ENCODE measurements at regions not wholly inside any gene's neighbourhood (a gene's known extent, or its start where the extent isn't known, plus 50 kb on each side); places are given as distances from the start of the nearest gene placed in this dataset.

DNA sequence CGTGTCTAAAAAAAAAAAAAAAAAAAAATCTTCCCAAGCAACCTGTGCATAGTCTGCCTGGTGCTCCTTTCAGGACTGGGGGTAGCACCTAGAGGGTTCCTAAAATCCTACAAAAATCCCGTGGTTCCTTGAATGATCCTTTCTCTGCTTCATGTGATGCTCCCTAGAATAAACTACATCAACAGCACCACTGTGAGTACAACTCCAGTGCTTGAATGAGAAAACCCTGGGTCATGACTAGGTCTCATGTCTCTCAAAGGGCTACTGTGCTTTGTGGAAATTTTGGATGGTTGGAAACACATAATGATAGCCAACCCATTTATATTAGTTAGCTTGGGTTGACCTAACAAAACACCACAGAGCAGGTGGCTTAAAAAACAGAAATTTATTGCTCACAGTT lies 243.5 kb downstream of the OPA1 start:
- ChIA-PET POLR2A (no interaction called here), CTCF (interaction anchor here (0.6 kb wide), 1 partner anchor 194 kb away, joined by 3 read pairs; no protein-coding TSS in a partner anchor)
- Histone ChIP-seq H3K27ac (ENCODE audit: extremely low read depth, low read depth, low read length) (no peak overlapping the region), H3K36me3 (ENCODE audit: control insufficient read depth in 2 of 2, insufficient read depth in 1 of 2, low read length in 2 of 2) (no peaks in the 10 kb centered on the region), H3K4me3 (ENCODE audit: low read depth, low read length) (no peak overlapping the region), H3K9me3 (ENCODE audit: control insufficient read depth, insufficient read depth, low read depth, low read length) (no peaks in the 10 kb centered on the region), H3K4me1 (ENCODE audit: control insufficient read depth, insufficient read depth, low read length) (no peaks in the 10 kb centered on the region)
- TF ChIP-seq ZNF585B (tag by site-specific recombination; IDR thresholded peaks at IDR 0.05), result no peak
- no peak for TF ChIP-seq ZNF548 (tag by site-specific recombination; IDR thresholded peaks at IDR 0.05)
- TF ChIP-seq ZNF366 (tag by site-specific recombination; conservative IDR thresholded peaks at IDR 0.05), result no peak
- no peak for TF ChIP-seq ZNF350 (tag by site-specific recombination; IDR thresholded peaks at IDR 0.05)
- no peak for TF ChIP-seq ZNF394 (tag by site-specific recombination; IDR thresholded peaks at IDR 0.05; ENCODE audit: borderline replicate concordance)
- no peak for TF ChIP-seq KLF9 (tag by site-specific recombination; IDR thresholded peaks at IDR 0.05; ENCODE audit: low read depth)
- no peak for TF ChIP-seq GLIS1 (tag by site-specific recombination; IDR thresholded peaks at IDR 0.05)
- no peak for TF ChIP-seq ZNF311 (tag by site-specific recombination; IDR thresholded peaks at IDR 0.05; ENCODE audit: borderline replicate concordance)

DNA sequence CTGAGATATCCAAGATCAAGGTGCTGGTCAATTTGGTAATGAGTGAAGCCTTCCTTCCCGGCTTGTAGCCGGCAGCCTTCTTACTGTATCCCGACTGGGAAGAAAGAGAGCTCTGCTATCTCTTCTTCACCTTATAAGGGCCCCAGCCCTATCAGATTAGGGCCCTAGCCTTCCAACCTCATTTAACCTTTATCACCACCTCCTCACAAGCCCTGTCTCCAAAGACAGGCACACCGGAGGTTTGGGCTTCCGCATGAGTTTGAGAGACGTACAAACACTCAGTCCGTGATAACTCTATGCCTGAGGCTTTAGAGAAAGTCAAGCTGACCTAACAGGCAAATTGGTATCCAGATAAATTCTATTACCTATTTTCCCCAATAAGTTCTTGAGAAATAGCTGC lies 243.9 kb downstream of the OPA1 start:
- ChIA-PET CTCF (interaction anchor here (0.6 kb wide), 1 partner anchor 193 kb away, joined by 3 read pairs; no protein-coding TSS in a partner anchor), POLR2A (no interaction called here)
- no peak for TF ChIP-seq ZNF621 (tag by site-specific recombination; IDR thresholded peaks at IDR 0.05)
- Histone ChIP-seq H3K4me3 (ENCODE audit: low read depth, low read length) (no peak overlapping the region), H3K4me1 (ENCODE audit: control insufficient read depth, insufficient read depth, low read length) (no peaks in the 10 kb centered on the region), H3K36me3 (ENCODE audit: control insufficient read depth in 2 of 2, insufficient read depth in 1 of 2, low read length in 2 of 2) (no peaks in the 10 kb centered on the region), H3K27ac (ENCODE audit: extremely low read depth, low read depth, low read length) (no peak overlapping the region), H3K9me3 (ENCODE audit: control insufficient read depth, insufficient read depth, low read depth, low read length) (no peaks in the 10 kb centered on the region)

DNA sequence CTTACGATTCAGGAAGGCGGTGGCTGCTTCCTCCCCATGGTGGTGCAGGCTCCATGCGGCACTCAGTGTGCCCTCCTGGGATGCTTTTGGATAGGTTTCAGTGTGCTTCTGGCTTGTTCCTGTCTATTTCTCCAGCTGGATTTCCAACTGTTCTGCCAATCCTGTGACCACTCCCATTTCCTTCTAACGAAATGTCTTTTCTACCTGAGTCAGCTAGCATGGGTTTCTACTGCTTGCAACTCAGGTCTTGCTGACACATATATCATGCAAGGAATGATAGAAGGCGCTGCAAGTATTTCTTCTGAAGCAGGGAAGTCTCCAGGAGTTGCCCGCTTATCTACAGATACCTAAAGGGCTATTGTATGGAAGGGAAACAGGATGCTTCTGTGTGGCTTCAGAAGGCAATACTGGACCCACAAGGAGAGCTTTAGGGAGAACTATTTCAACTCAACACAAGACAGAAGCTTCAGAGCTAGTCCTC lies 244.4 kb downstream of the OPA1 start:
- ChIA-PET CTCF (no interaction called here), POLR2A (no interaction called here)

More for the DNA sequence above, 244.4 kb downstream of the OPA1 start:
- no peaks in the 10 kb centered on the region for H3K4me1 ChIP-seq (ENCODE audit: control insufficient read depth, insufficient read depth, low read length)
- H3K9me3 ChIP-seq (ENCODE audit: control insufficient read depth, insufficient read depth, low read depth, low read length), result no peaks in the 10 kb centered on the region
- TF ChIP-seq ZNF112 (tag by site-specific recombination; IDR thresholded peaks at IDR 0.05) (no peak), ZNF529 (tag by site-specific recombination; IDR thresholded peaks at IDR 0.05; ENCODE audit: insufficient replicate concordance) (no peak), ZBTB48 (tag by site-specific recombination; IDR thresholded peaks at IDR 0.05) (no peak), IKZF3 (tag by site-specific recombination; IDR thresholded peaks at IDR 0.05) (no peak), ZNF311 (tag by site-specific recombination; IDR thresholded peaks at IDR 0.05; ENCODE audit: borderline replicate concordance) (no peak), ZNF37A (tag by site-specific recombination; IDR thresholded peaks at IDR 0.05) (no peak), ZNF2 (tag by site-specific recombination; IDR thresholded peaks at IDR 0.05) (no peak), ZNF274 (IDR thresholded peaks at IDR 0.05; ENCODE audit: low read length) (no peak), ZNF274 (tag by site-specific recombination; IDR thresholded peaks at IDR 0.05; ENCODE audit: borderline replicate concordance) (no peak), KLF8 (tag by site-specific recombination; IDR thresholded peaks at IDR 0.05) (no peak), SP7 (tag by site-specific recombination; IDR thresholded peaks at IDR 0.05) (no peak), SCRT2 (tag by site-specific recombination; IDR thresholded peaks at IDR 0.05) (no peak)
- TF ChIP-seq, protein P1, sequence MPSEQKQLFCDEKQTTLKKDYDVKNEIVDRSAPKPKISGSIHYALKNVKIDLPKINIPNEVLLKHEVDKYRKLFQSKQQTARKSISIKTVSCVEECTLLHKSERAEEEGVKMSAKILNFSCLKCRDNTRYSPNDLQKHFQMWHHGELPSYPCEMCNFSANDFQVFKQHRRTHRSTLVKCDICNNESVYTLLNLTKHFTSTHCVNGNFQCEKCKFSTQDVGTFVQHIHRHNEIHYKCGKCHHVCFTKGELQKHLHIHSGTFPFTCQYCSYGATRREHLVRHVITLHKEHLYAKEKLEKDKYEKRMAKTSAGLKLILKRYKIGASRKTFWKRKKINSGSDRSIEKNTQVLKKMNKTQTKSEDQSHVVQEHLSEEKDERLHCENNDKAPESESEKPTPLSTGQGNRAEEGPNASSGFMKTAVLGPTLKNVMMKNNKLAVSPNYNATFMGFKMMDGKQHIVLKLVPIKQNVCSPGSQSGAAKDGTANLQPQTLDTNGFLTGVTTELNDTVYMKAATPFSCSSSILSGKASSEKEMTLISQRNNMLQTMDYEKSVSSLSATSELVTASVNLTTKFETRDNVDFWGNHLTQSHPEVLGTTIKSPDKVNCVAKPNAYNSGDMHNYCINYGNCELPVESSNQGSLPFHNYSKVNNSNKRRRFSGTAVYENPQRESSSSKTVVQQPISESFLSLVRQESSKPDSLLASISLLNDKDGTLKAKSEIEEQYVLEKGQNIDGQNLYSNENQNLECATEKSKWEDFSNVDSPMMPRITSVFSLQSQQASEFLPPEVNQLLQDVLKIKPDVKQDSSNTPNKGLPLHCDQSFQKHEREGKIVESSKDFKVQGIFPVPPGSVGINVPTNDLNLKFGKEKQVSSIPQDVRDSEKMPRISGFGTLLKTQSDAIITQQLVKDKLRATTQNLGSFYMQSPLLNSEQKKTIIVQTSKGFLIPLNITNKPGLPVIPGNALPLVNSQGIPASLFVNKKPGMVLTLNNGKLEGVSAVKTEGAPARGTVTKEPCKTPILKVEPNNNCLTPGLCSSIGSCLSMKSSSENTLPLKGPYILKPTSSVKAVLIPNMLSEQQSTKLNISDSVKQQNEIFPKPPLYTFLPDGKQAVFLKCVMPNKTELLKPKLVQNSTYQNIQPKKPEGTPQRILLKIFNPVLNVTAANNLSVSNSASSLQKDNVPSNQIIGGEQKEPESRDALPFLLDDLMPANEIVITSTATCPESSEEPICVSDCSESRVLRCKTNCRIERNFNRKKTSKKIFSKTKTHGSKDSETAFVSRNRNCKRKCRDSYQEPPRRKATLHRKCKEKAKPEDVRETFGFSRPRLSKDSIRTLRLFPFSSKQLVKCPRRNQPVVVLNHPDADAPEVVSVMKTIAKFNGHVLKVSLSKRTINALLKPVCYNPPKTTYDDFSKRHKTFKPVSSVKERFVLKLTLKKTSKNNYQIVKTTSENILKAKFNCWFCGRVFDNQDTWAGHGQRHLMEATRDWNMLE (tag by site-specific recombination; conservative IDR thresholded peaks at IDR 0.05; ENCODE audit: low read depth), result no peak
- TF ChIP-seq, protein P2, sequence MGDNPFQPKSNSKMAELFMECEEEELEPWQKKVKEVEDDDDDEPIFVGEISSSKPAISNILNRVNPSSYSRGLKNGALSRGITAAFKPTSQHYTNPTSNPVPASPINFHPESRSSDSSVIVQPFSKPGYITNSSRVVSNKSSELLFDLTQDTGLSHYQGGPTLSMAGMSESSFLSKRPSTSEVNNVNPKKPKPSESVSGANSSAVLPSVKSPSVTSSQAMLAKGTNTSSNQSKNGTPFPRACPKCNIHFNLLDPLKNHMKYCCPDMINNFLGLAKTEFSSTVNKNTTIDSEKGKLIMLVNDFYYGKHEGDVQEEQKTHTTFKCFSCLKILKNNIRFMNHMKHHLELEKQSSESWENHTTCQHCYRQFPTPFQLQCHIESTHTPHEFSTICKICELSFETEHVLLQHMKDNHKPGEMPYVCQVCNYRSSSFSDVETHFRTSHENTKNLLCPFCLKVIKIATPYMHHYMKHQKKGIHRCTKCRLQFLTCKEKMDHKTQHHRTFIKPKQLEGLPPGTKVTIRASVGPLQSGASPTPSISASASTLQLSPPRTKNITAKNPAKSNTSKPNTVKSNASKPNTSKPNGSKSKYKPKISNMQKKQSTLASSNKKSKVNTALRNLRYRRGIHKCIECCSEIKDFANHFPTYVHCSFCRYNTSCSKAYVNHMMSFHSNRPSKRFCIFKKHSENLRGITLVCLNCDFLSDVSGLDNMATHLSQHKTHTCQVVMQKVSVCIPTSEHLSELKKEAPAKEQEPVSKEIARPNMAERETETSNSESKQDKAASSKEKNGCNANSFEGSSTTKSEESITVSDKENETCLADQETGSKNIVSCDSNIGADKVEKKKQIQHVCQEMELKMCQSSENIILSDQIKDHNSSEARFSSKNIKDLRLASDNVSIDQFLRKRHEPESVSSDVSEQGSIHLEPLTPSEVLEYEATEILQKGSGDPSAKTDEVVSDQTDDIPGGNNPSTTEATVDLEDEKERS (tag by site-specific recombination; IDR thresholded peaks at IDR 0.05), result no peak
- no peak overlapping the region for H3K4me3 ChIP-seq (ENCODE audit: low read depth, low read length)
- H3K27ac ChIP-seq (ENCODE audit: extremely low read depth, low read depth, low read length), result no peak overlapping the region
- no peaks in the 10 kb centered on the region for H3K36me3 ChIP-seq (ENCODE audit: control insufficient read depth in 2 of 2, insufficient read depth in 1 of 2, low read length in 2 of 2)

All from HEK293 (cell line).